DND-41 (cell line): ENCODE measurements at regions not wholly inside any gene's neighbourhood (a gene's known extent, or its start where the extent isn't known, plus 50 kb on each side); places are given as distances from the start of the nearest gene placed in this dataset.

Experiments used
- ATAC-seq: fragments of 200-7000 bp; cut with Tn5 transposase; 3 replicates; pipeline ENCODE4 v1.9.1; 2021; ENCODE audit warnings: low read depth; ENCODE audit not compliant: insufficient read depth
- DNase-seq: peaks from one replicate; pipeline ENCODE4 v3.0.0-alpha.2; 2020
- H2AFZ ChIP-seq: 2 replicates; pipeline ENCODE4 v1.6.0; 2012; ENCODE audit warnings: low read depth, low read length
- H3K27ac ChIP-seq: 2 replicates; pipeline ENCODE4 v1.5.1; 2012; ENCODE audit warnings: low read length, inconsistent platforms
- H3K27me3 ChIP-seq: fragments of 200-600 bp; sonication (generic); 2 replicates; pipeline ENCODE4 v1.6.0; 2012; ENCODE audit warnings: low read length, mild to moderate bottlenecking, inconsistent platforms; ENCODE audit not compliant: insufficient read depth, poor library complexity
- H3K36me3 ChIP-seq: 2 replicates; pipeline ENCODE4 v1.5.1; 2012; ENCODE audit warnings: low read length, inconsistent platforms; ENCODE audit not compliant: insufficient read depth
- H3K4me1 ChIP-seq: 2 replicates; pipeline ENCODE4 v1.5.1; 2012; ENCODE audit warnings: mild to moderate bottlenecking, low read length; ENCODE audit not compliant: insufficient read depth
- H3K4me2 ChIP-seq: 2 replicates; pipeline ENCODE4 v1.6.0; 2012; ENCODE audit warnings: mild to moderate bottlenecking, moderate library complexity, low read length, inconsistent platforms; ENCODE audit not compliant: insufficient read depth
- H3K4me3 ChIP-seq, 2 experiments: fragments of 200-600 bp in 1 of 2; shearing (Covaris generic) in 1 of 2; 2 replicates each; pipeline ENCODE4 v1.5.1; 2012 to 2016; ENCODE audit warnings: inconsistent platforms in 2 of 2, low read length in 2 of 2, mild to moderate bottlenecking in 2 of 2, low read depth in 1 of 2, moderate library complexity in 1 of 2
- H3K79me2 ChIP-seq: 2 replicates; pipeline ENCODE4 v1.6.0; 2012; ENCODE audit warnings: low read length, inconsistent platforms; ENCODE audit not compliant: insufficient read depth
- H3K9ac ChIP-seq: 2 replicates; pipeline ENCODE4 v1.6.0; 2012; ENCODE audit warnings: low read depth, mild to moderate bottlenecking, inconsistent platforms, low read length, moderate library complexity
- H3K9me3 ChIP-seq: 2 replicates; pipeline ENCODE4 v1.5.1; 2012; ENCODE audit warnings: low read length, moderate library complexity, mild to moderate bottlenecking, inconsistent platforms; ENCODE audit not compliant: insufficient read depth, severe bottlenecking
- H4K20me1 ChIP-seq: 2 replicates; pipeline ENCODE4 v1.6.0; 2012; ENCODE audit warnings: low read length; ENCODE audit not compliant: insufficient read depth
- EZH2 ChIP-seq: IDR thresholded peaks from 3 replicates; pipeline ENCODE4 v1.6.1; 2012; ENCODE audit warnings: borderline replicate concordance, low read depth, mild to moderate bottlenecking, moderate library complexity, low read length, inconsistent platforms; ENCODE audit not compliant: severe bottlenecking
- TF ChIP-seq, protein P1 (sequence below): IDR thresholded peaks from 2 replicates; pipeline ENCODE4 v1.5.1; 2012; ENCODE audit warnings: borderline replicate concordance, low read length, moderate library complexity, mild to moderate bottlenecking; ENCODE audit not compliant: poor library complexity, severe bottlenecking; ENCODE audit errors: extremely low read depth

DNA sequence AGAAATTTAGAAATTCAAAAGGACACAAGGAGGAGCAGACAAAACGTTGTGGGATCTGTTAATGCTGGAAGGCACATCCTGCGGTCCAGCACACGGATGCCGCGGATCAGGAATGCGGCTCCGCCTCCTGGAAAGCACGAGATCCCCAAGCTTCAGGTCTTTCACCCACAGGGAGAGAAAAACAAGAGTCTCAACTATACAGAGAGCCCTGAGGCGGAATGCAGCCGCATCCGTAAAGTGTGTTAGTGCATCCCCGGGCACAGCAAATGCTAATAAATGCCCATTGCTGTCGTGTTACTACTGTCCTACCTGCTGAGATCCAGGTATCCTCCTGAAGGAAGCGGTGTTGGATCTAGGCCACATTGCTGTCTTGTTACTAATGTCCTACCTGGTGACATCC, 303.9 kb downstream of the EIPR1 start:
- Histone ChIP-seq H3K9me3 (no peaks in the 10 kb centered on the region), H4K20me1 (no peaks in the 10 kb centered on the region), H3K27ac (no peak overlapping the region), H3K4me1 (no peaks in the 10 kb centered on the region), H3K4me3 (no peak overlapping the region), H3K27me3 (no peaks in the 10 kb centered on the region), H3K4me2 (no peak overlapping the region), H3K36me3 (no peaks in the 10 kb centered on the region), H3K79me2 (no peaks in the 10 kb centered on the region), H2AFZ (no peak overlapping the region), H3K9ac (no peak overlapping the region)
- no peak for ATAC-seq
- no peak for DNase-seq
- TF ChIP-seq, protein P1, sequence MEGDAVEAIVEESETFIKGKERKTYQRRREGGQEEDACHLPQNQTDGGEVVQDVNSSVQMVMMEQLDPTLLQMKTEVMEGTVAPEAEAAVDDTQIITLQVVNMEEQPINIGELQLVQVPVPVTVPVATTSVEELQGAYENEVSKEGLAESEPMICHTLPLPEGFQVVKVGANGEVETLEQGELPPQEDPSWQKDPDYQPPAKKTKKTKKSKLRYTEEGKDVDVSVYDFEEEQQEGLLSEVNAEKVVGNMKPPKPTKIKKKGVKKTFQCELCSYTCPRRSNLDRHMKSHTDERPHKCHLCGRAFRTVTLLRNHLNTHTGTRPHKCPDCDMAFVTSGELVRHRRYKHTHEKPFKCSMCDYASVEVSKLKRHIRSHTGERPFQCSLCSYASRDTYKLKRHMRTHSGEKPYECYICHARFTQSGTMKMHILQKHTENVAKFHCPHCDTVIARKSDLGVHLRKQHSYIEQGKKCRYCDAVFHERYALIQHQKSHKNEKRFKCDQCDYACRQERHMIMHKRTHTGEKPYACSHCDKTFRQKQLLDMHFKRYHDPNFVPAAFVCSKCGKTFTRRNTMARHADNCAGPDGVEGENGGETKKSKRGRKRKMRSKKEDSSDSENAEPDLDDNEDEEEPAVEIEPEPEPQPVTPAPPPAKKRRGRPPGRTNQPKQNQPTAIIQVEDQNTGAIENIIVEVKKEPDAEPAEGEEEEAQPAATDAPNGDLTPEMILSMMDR = no peak
- TF ChIP-seq EZH2 = no peak

DNA sequence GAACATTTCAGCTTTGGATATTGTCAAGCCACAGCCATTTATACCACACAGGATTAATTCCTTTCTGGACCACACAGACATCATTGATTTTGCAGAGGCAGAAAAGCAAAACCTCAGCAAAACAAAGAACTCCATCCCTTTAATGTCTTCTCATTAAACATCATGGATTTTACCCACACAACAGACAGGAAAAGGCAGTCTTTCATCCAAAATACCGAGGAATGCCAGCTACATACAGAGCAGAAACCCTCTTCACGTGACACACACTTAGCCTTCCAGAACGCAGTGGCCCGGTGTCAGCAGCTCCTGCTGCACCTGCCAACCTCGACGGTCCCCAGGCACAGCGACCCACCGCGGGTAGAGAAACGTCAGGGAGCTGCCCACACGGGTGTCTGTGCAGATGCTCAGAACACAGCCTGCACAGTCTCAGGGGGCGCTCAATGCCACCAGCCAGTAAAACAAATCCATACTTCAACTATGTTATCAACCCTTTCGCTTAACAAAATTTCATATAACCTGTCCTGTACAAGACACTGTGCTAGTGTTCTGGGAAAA, 304.5 kb downstream of the EIPR1 start:
- Histone ChIP-seq H3K9me3 (no peaks in the 10 kb centered on the region), H3K36me3 (no peaks in the 10 kb centered on the region), H3K27ac (no peak overlapping the region), H3K4me3 (no peak overlapping the region), H3K79me2 (no peaks in the 10 kb centered on the region), H3K4me1 (no peaks in the 10 kb centered on the region), H3K9ac (no peak overlapping the region), H4K20me1 (no peaks in the 10 kb centered on the region), H2AFZ (no peak overlapping the region), H3K4me2 (no peak overlapping the region), H3K27me3 (no peaks in the 10 kb centered on the region)
- DNase-seq (no peak), ATAC-seq (no peak)
- TF ChIP-seq, protein P1 = no peak
- TF ChIP-seq EZH2 = no peak

DNA sequence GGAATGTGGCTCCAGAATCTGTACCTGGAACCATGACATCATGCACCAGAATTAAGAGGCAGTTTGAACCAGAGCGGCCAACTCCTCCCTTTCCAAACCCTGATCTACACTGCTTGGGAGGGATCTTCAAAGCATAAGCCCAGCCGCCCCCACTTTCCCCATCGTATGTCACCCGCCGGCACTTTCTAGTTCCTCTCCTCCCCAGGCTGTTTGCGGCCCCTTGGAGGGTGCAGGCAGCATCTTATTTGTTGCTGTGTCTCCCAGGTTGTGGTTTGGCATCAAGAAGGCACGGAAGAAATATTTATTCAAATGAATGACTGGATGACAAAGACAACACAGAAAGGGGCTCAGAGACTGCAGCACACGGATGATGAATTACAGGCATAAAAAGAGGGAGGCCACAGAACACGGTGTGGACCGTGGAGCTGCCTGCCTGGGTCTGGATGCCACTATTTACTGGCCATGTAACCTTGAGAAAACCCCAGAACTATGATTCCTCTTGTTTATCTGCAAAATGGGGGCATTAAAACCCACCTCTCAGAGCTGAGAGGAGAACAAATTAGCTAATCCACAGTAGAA, 305.8 kb downstream of the EIPR1 start:
- Histone ChIP-seq H3K9ac (no peak overlapping the region), H3K4me3 (no peak overlapping the region), H3K9me3 (no peaks in the 10 kb centered on the region), H3K27me3 (no peaks in the 10 kb centered on the region), H3K79me2 (no peaks in the 10 kb centered on the region), H4K20me1 (no peaks in the 10 kb centered on the region), H3K27ac (no peak overlapping the region), H3K4me1 (no peaks in the 10 kb centered on the region), H3K4me2 (no peak overlapping the region), H2AFZ (no peak overlapping the region), H3K36me3 (no peaks in the 10 kb centered on the region)
- DNase-seq (no peak), ATAC-seq (no peak)
- TF ChIP-seq EZH2 = no peak
- TF ChIP-seq, protein P1 = no peak
